ENCODE measurements at regions not wholly inside any gene's neighbourhood (a gene's known extent, or its start where the extent isn't known, plus 50 kb on each side); places are given as distances from the start of the nearest gene placed in this dataset.

- Mint-ChIP-seq H3K9me3 (ENCODE audit: low read depth) (no peaks in the 10 kb centered on the region), H3K4me3 (ENCODE audit: low read depth) (no peak overlapping the region), H3K27me3 (peaks cover 22% of the 10 kb centered on the region), H3K36me3 (ENCODE audit: insufficient read depth) (no peaks in the 10 kb centered on the region), H3K4me1 (ENCODE audit: low read depth) (peaks cover 2% of the 10 kb centered on the region), H3K27ac (no peak overlapping the region)
- no peak for TF ChIP-seq CTCF (IDR thresholded peaks at IDR 0.05; ENCODE audit: unreplicated experiment)
- no peak for DNase-seq (ENCODE audit: low spot score, unreplicated experiment)
Observed at GRCh38 chr18:10053861-10054260, 140.0 kb downstream of the VAPA start.

- no peak overlapping the region for H3K4me3 Mint-ChIP-seq (ENCODE audit: low read depth)
- no peak for DNase-seq (ENCODE audit: low spot score, unreplicated experiment)
- peaks cover 2% of the 10 kb centered on the region for H3K4me1 Mint-ChIP-seq (ENCODE audit: low read depth)
- no peaks in the 10 kb centered on the region for H3K36me3 Mint-ChIP-seq (ENCODE audit: insufficient read depth)
- no peaks in the 10 kb centered on the region for H3K9me3 Mint-ChIP-seq (ENCODE audit: low read depth)
- H3K27ac Mint-ChIP-seq = no peak overlapping the region
- peaks cover 22% of the 10 kb centered on the region for H3K27me3 Mint-ChIP-seq
- TF ChIP-seq CTCF (IDR thresholded peaks at IDR 0.05; ENCODE audit: unreplicated experiment) = no peak
Observed at GRCh38 chr18:10054366-10054765, 140.6 kb downstream of the VAPA start.

GRCh38 chr18:10055125-10055750 is 141.4 kb downstream of the VAPA start:
- Mint-ChIP-seq H3K27ac (no peak overlapping the region), H3K27me3 (peaks cover 26% of the 10 kb centered on the region), H3K4me1 (ENCODE audit: low read depth) (peaks cover 2% of the 10 kb centered on the region), H3K36me3 (ENCODE audit: insufficient read depth) (no peaks in the 10 kb centered on the region), H3K4me3 (ENCODE audit: low read depth) (no peak overlapping the region), H3K9me3 (ENCODE audit: low read depth) (no peaks in the 10 kb centered on the region)
- no peak for DNase-seq (ENCODE audit: low spot score, unreplicated experiment)
- TF ChIP-seq CTCF (IDR thresholded peaks at IDR 0.05; ENCODE audit: unreplicated experiment) = no peak

GRCh38 chr18:10056506-10056905 is 142.7 kb downstream of the VAPA start:
- H3K4me3 Mint-ChIP-seq (ENCODE audit: low read depth) = no peak overlapping the region
- H3K9me3 Mint-ChIP-seq (ENCODE audit: low read depth) = no peaks in the 10 kb centered on the region
- no peaks in the 10 kb centered on the region for H3K36me3 Mint-ChIP-seq (ENCODE audit: insufficient read depth)
- H3K4me1 Mint-ChIP-seq (ENCODE audit: low read depth) = peaks cover 4% of the 10 kb centered on the region
- DNase-seq (ENCODE audit: low spot score, unreplicated experiment) = no peak
- H3K27me3 Mint-ChIP-seq = peaks cover 30% of the 10 kb centered on the region
- H3K27ac Mint-ChIP-seq = no peak overlapping the region
- no peak for TF ChIP-seq CTCF (IDR thresholded peaks at IDR 0.05; ENCODE audit: unreplicated experiment)

- Mint-ChIP-seq H3K36me3 (ENCODE audit: insufficient read depth) (no peaks in the 10 kb centered on the region), H3K4me3 (ENCODE audit: low read depth) (no peak overlapping the region), H3K4me1 (ENCODE audit: low read depth) (peaks cover 8% of the 10 kb centered on the region), H3K27me3 (peaks cover 30% of the 10 kb centered on the region), H3K27ac (no peak overlapping the region), H3K9me3 (ENCODE audit: low read depth) (no peaks in the 10 kb centered on the region)
- no peak for DNase-seq (ENCODE audit: low spot score, unreplicated experiment)
- TF ChIP-seq CTCF (IDR thresholded peaks at IDR 0.05; ENCODE audit: unreplicated experiment) = no peak
Observed at GRCh38 chr18:10057401-10057893, 143.6 kb downstream of the VAPA start.

Measured in progenitor cell of endocrine pancreas (in vitro differentiated cells).